Activated T-cell treated with anti-CD3 and anti-CD28 coated beads for 48 hours (primary cell): ENCODE measurements at regions not wholly inside any gene's neighbourhood (a gene's known extent, or its start where the extent isn't known, plus 50 kb on each side); places are given as distances from the start of the nearest gene placed in this dataset.

Source experiments
- DNase-seq: peaks from one replicate; pipeline ENCODE4 v3.0.0-alpha.2; 2020; ENCODE audit warnings: low read depth

GRCh38 chr3:29050155-29050554 is 230.7 kb upstream of the RBMS3 start:
- no peak for DNase-seq

- DNase-seq, result no peak
These were observed 223.5 kb upstream of the RBMS3 start for GRCh38 chr3:29057326-29057725.

- no peak for DNase-seq
These were observed 216.8 kb upstream of the RBMS3 start for GRCh38 chr3:29064085-29064484.

- no peak for DNase-seq
These were observed 215.6 kb upstream of the RBMS3 start for GRCh38 chr3:29065211-29065785.

GRCh38 chr3:29067007-29067406 is 213.9 kb upstream of the RBMS3 start:
- DNase-seq, result no peak

- DNase-seq, result no peak
These were observed 209.8 kb upstream of the RBMS3 start for GRCh38 chr3:29070959-29071634.

GRCh38 chr3:29072611-29073010 is 208.3 kb upstream of the RBMS3 start:
- no peak for DNase-seq

- no peak for DNase-seq
These were observed 203.5 kb upstream of the RBMS3 start for GRCh38 chr3:29077356-29077755.

GRCh38 chr3:29079358-29079757 is 201.5 kb upstream of the RBMS3 start:
- DNase-seq, result no peak

GRCh38 chr3:29080967-29081366 is 199.9 kb upstream of the RBMS3 start:
- DNase-seq, result no peak

GRCh38 chr3:29083081-29083480 is 197.8 kb upstream of the RBMS3 start:
- DNase-seq, result no peak

- no peak for DNase-seq
These were observed 197.2 kb upstream of the RBMS3 start for GRCh38 chr3:29083676-29084075.

- DNase-seq, result no peak
These were observed 192.3 kb upstream of the RBMS3 start for GRCh38 chr3:29088579-29088978.

- no peak for DNase-seq
These were observed 189.8 kb upstream of the RBMS3 start for GRCh38 chr3:29090912-29091597.

- DNase-seq, result no peak
These were observed 189.2 kb upstream of the RBMS3 start for GRCh38 chr3:29091599-29092189.

- DNase-seq, result no peak
These were observed 188.5 kb upstream of the RBMS3 start for GRCh38 chr3:29092348-29092747.

GRCh38 chr3:29099296-29099695 is 181.6 kb upstream of the RBMS3 start:
- no peak for DNase-seq

- no peak for DNase-seq
These were observed 181.1 kb upstream of the RBMS3 start for GRCh38 chr3:29099775-29100174.

- DNase-seq, result no peak
These were observed 180.6 kb upstream of the RBMS3 start for GRCh38 chr3:29100292-29100691.

- DNase-seq, result no peak
These were observed 152.9 kb upstream of the RBMS3 start for GRCh38 chr3:29128001-29128400.

- DNase-seq, result peak; percentile 8
These were observed 143.3 kb upstream of the RBMS3 start for GRCh38 chr3:29137601-29138000.

GRCh38 chr3:29138171-29138570 is 142.7 kb upstream of the RBMS3 start:
- no peak for DNase-seq

- no peak for DNase-seq
These were observed 140.2 kb upstream of the RBMS3 start for GRCh38 chr3:29140666-29141065.
